HCT116 (cell line): ENCODE measurements at regions not wholly inside any gene's neighbourhood (a gene's known extent, or its start where the extent isn't known, plus 50 kb on each side); places are given as distances from the start of the nearest gene placed in this dataset.

Source experiments
- ATAC-seq: fragments of 200-7000 bp; cut with Tn5 transposase; 2 replicates; pipeline ENCODE4 v1.9.1; 2020; ENCODE audit warnings: mild to moderate bottlenecking, moderate library complexity
- BruUV-seq: library from RNA; stranded (reverse); fragments of 400-500 nt; replicated peaks from 2 replicates; lab custom pipeline; 2021; lab: Mats Ljungman, UMichigan
- CTCF ChIA-PET: fragments of 300-600 bp; sonication (Branson Sonifier 250); formaldehyde crosslinking; loops from one replicate; lab custom pipeline; 2021; ENCODE audit warnings: antibody characterized with exemption; lab: Charles Lee
- POLR2A ChIA-PET: fragments of 300-600, 350-600 bp; sonication (Branson Sonifier 250); formaldehyde crosslinking; loops from one replicate; lab custom pipeline; 2021; ENCODE audit warnings: antibody characterized with exemption; lab: Charles Lee
- RAD21 ChIA-PET, 2 experiments: fragments of 300-600 bp; sonication (Branson Sonifier 250); formaldehyde crosslinking; loops; one replicate each; lab custom pipeline; 2023; ENCODE audit warnings: low total read pairs in 2 of 2; ENCODE audit not compliant: uncharacterized antibody in 2 of 2, unreplicated experiment in 2 of 2, low non-redundant PET in 1 of 2; lab: Charles Lee
- DNase-seq: peaks from one replicate; pipeline ENCODE4 v3.0.0-alpha.2; 2010; ENCODE audit warnings: low read depth, low spot score
- H2AFZ ChIP-seq: fragments of 200-600 bp; shearing (Covaris generic), sonication (generic); 2 replicates; pipeline ENCODE4 v1.6.1; 2017; ENCODE audit warnings: low read depth, mixed run types, mixed read lengths, antibody characterized with exemption, low read length; ENCODE audit not compliant: poor library complexity, severe bottlenecking
- H3K27ac ChIP-seq: 2 replicates; pipeline ENCODE4 v1.5.1; 2012; ENCODE audit warnings: low read depth, low read length
- H3K27me3 ChIP-seq: fragments of 200-600 bp; sonication (generic); 2 replicates; pipeline ENCODE4 v1.6.1; 2016; ENCODE audit warnings: mixed run types, low read length, mixed read lengths; ENCODE audit not compliant: insufficient read depth
- H3K36me3 ChIP-seq, 2 experiments: fragments of 200-500 bp in 1 of 2; fragments of 200-600 bp in 1 of 2; sonication (Bioruptor generic) in 1 of 2; sonication (generic) in 1 of 2; 2 replicates each; pipeline versions ENCODE4 v1.5.1 to v1.6.1; 2014 to 2016; ENCODE audit warnings: low read length in 2 of 2, inconsistent platforms in 1 of 2, mixed read lengths in 1 of 2, mixed run types in 1 of 2; ENCODE audit not compliant: insufficient read depth in 2 of 2, control insufficient read depth in 1 of 2
- H3K4me1 ChIP-seq, 2 experiments: fragments of 200-600 bp in 1 of 2; sonication (generic) in 1 of 2; 2 replicates each; pipeline versions ENCODE4 v1.5.1 to v1.6.1; 2012 to 2017; ENCODE audit warnings: low read length in 2 of 2, inconsistent platforms in 1 of 2, mild to moderate bottlenecking in 1 of 2, mixed read lengths in 1 of 2, mixed run types in 1 of 2, moderate library complexity in 1 of 2; ENCODE audit not compliant: insufficient read depth in 2 of 2, control insufficient read depth in 1 of 2
- H3K4me2 ChIP-seq: fragments of 200-600 bp; sonication (generic); 2 replicates; pipeline ENCODE4 v1.6.1; 2017; ENCODE audit warnings: mixed run types, low read length, mixed read lengths
- H3K4me3 ChIP-seq, 2 experiments: fragments of 200-600 bp in 1 of 2; sonication (generic) in 1 of 2; replicated peaks in 1 of 2; 2 replicates each; pipeline ENCODE4 v1.5.1; 2011 to 2016; ENCODE audit warnings: low read length in 2 of 2, control low read depth in 1 of 2, low read depth in 1 of 2, mild to moderate bottlenecking in 1 of 2, mixed read lengths in 1 of 2, mixed run types in 1 of 2
- H3K79me2 ChIP-seq: fragments of 200-600 bp; sonication (generic); 2 replicates; pipeline ENCODE4 v1.6.1; 2017; ENCODE audit warnings: mild to moderate bottlenecking, mixed run types, low read length, moderate library complexity, mixed read lengths; ENCODE audit not compliant: insufficient read depth
- H3K9ac ChIP-seq: fragments of 200-600 bp; sonication (generic); 2 replicates; pipeline ENCODE4 v1.6.1; 2016; ENCODE audit warnings: low read length, mixed read lengths
- H3K9me2 ChIP-seq: fragments of 200-600 bp; sonication (generic), shearing (Covaris generic); 2 replicates; pipeline ENCODE4 v1.6.1; 2017; ENCODE audit warnings: mixed run types, mild to moderate bottlenecking, moderate library complexity; ENCODE audit not compliant: insufficient read depth
- H3K9me3 ChIP-seq, 2 experiments: fragments of 200-500 bp in 1 of 2; fragments of 200-600 bp in 1 of 2; sonication (Bioruptor generic) in 1 of 2; sonication (generic) in 1 of 2; 2 replicates each; pipeline ENCODE4 v1.6.1; 2014 to 2017; ENCODE audit warnings: low read length in 2 of 2, mixed read lengths in 2 of 2, inconsistent platforms in 1 of 2, low read depth in 1 of 2, mild to moderate bottlenecking in 1 of 2, mixed run types in 1 of 2, moderate library complexity in 1 of 2; ENCODE audit not compliant: control insufficient read depth in 1 of 2, insufficient read depth in 1 of 2
- H4K20me1 ChIP-seq: fragments of 200-600 bp; sonication (generic), shearing (Covaris generic); 2 replicates; pipeline ENCODE4 v1.6.1; 2017; ENCODE audit warnings: mixed run types, mild to moderate bottlenecking, moderate library complexity; ENCODE audit not compliant: insufficient read depth
- EGR1 ChIP-seq: IDR thresholded peaks from 2 replicates; pipeline ENCODE4 v1.6.1; 2012; ENCODE audit warnings: low read depth
- FOSL1 ChIP-seq: IDR thresholded peaks from 2 replicates; pipeline ENCODE4 v1.6.1; 2012; ENCODE audit warnings: low read depth
- POLR2AphosphoS5 ChIP-seq: IDR thresholded peaks from 2 replicates; pipeline ENCODE4 v1.6.1; 2011; ENCODE audit warnings: mild to moderate bottlenecking, low read depth, low read length, moderate library complexity
- SRF ChIP-seq: IDR thresholded peaks from 2 replicates; pipeline ENCODE4 v1.6.1; 2012; ENCODE audit warnings: low read depth
- ZBTB33 ChIP-seq: IDR thresholded peaks from 2 replicates; pipeline ENCODE4 v1.6.1; 2011; ENCODE audit warnings: mild to moderate bottlenecking, low read length, moderate library complexity; ENCODE audit not compliant: insufficient replicate concordance; ENCODE audit errors: extremely low read depth
- intact Hi-C: fragments of 100-400 bp; cut with micrococcal nuclease; formaldehyde crosslinking; loops from 2 replicates; pipeline ENCODE4 v1.10.0; 2022

GRCh38 chr6:6790891-6791290 is 202.4 kb downstream of the LY86 start (continued):
- no peak for TF ChIP-seq ZBTB33

GRCh38 chr6:6793388-6794250 is 205.1 kb downstream of the LY86 start:
- intact Hi-C loops, result no loop called here
- no peak overlapping the region for H3K4me3 ChIP-seq
- H3K4me2 ChIP-seq, result no peak overlapping the region
- no peaks in the 10 kb centered on the region for H3K9me2 ChIP-seq
- no peak overlapping the region for H2AFZ ChIP-seq
- ChIA-PET CTCF (interaction anchor here (1.2 kb wide), 1 partner anchor 12 kb away, joined by 3 read pairs; no protein-coding TSS in a partner anchor), POLR2A (interaction anchor here (0.5 to 1.3 kb wide), 3 partner anchors 9 to 1309 kb away, joined by 3 to 6 read pairs (median 3); partner anchors contain the start of gene EEF1E1)
- no peaks in the 10 kb centered on the region for H3K79me2 ChIP-seq
- H3K9me3 ChIP-seq, result no peaks in the 10 kb centered on the region
- TF ChIP-seq FOSL1 (no peak), POLR2AphosphoS5 (no peak), EGR1 (no peak), SRF (peak; percentile 88)
- TF ChIP-seq, all 23 proteins: peak for 1
- Histone ChIP-seq H3K4me1 (peaks cover 6 to 65% of the 10 kb centered on the region in 2 experiments; a peak in 3 of 4 replicates), H3K36me3 (no peaks in the 10 kb centered on the region), H3K9ac (no peak overlapping the region), H3K27ac (no peak overlapping the region), H3K27me3 (no peaks in the 10 kb centered on the region), H4K20me1 (no peaks in the 10 kb centered on the region)
- RAD21 ChIA-PET, result no interaction called here
- no TSS peak for BruUV-seq
- no peak for DNase-seq
- no peak for ATAC-seq
